GM23338 (cell line): ENCODE measurements at regions not wholly inside any gene's neighbourhood (a gene's known extent, or its start where the extent isn't known, plus 50 kb on each side); places are given as distances from the start of the nearest gene placed in this dataset.

ENCODE experiments used
- CTCF ChIP-seq, 2 experiments: fragments of 200-600 bp in 1 of 2; sonication (generic) in 1 of 2; conservative IDR thresholded peaks; 2 replicates each; pipeline versions ENCODE4 v1.5.1 to v1.6.1; 2016 to 2017; ENCODE audit warnings: antibody characterized with exemption in 2 of 2, low read depth in 2 of 2, mild to moderate bottlenecking in 2 of 2, moderate library complexity in 1 of 2
- EZH2 ChIP-seq: fragments of 200-600 bp; sonication (generic); IDR thresholded peaks from one replicate; pipeline ENCODE4 v1.8.0; 2017; ENCODE audit warnings: antibody characterized with exemption, mild to moderate bottlenecking, low read depth; ENCODE audit not compliant: unreplicated experiment
- POLR2AphosphoS5 ChIP-seq: IDR thresholded peaks from 2 replicates; pipeline ENCODE4 v1.6.1; 2016; ENCODE audit warnings: antibody characterized with exemption, low read depth
- REST ChIP-seq: IDR thresholded peaks from one replicate; pipeline ENCODE4 v1.6.1; 2018; ENCODE audit warnings: antibody characterized with exemption; ENCODE audit not compliant: unreplicated experiment

DNA sequence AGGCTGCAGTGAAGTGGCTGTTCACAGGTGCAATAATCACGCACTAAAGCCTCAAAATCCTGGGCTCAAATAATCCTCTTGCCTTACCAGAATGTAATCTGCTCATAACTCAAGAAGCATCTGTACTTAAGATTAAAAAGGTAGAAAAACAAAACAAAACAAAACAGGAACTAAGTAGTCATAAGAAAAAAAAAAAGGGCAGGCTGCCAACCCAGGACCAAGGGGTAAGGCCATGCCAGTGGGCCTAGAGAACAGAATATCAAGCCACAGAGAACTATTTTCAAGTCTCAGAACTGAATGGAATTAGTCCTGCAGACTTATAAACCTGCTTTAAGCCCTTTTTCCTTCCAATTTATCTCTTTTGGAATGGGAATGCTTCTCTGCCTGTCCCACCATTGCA lies 64.8 kb upstream of the TBC1D3K start:
- TF ChIP-seq CTCF (conservative IDR thresholded peaks at IDR 0.05; ENCODE audit: low read depth in 2 of 2) = no peak
- no peak for TF ChIP-seq REST
- no peak for TF ChIP-seq EZH2
- no peak for TF ChIP-seq POLR2AphosphoS5
